ENCODE measurements at regions not wholly inside any gene's neighbourhood (a gene's known extent, or its start where the extent isn't known, plus 50 kb on each side); places are given as distances from the start of the nearest gene placed in this dataset.

GRCh38 chr20:7622399-7622961 lies 317.8 kb downstream of the HAO1 start:
- H2AFZ ChIP-seq (ENCODE audit: insufficient read depth, low read depth, low read length, poor library complexity, severe bottlenecking): no peak overlapping the region
- DNase-seq (no peak), ATAC-seq (ENCODE audit: low read depth) (no peak)
- H4K20me1 ChIP-seq (ENCODE audit: control insufficient read depth, insufficient read depth, low read length, poor library complexity, severe bottlenecking): no peaks in the 10 kb centered on the region
- H3K4me1 Mint-ChIP-seq: no peaks in the 10 kb centered on the region
- H3K27me3 ChIP-seq (replicated peaks in 1 of 4; ENCODE audit: control extremely low read depth in 1 of 4, control insufficient read depth in 3 of 4, insufficient read depth in 4 of 4, low read length in 3 of 4): no peaks in the 10 kb centered on the region
- CTCF ChIA-PET: no interaction called here
- no peak overlapping the region for H3K4me3 ChIP-seq (ENCODE audit: control extremely low read depth in 1 of 5, extremely low read depth in 1 of 5, insufficient read depth in 1 of 5, low read depth in 2 of 5, low read length in 4 of 5)
- H3K9me3 ChIP-seq (ENCODE audit: control extremely low read depth in 1 of 3, control insufficient read depth in 2 of 3, insufficient read depth in 1 of 3, low read length in 2 of 3): peaks cover 0 to 13% (median 0%) of the 10 kb centered on the region in 3 donors
- no peak overlapping the region for H3K4me2 ChIP-seq (replicated peaks; ENCODE audit: low read depth, low read length, poor library complexity, severe bottlenecking)
- no peak overlapping the region for H3K27ac ChIP-seq (ENCODE audit: low read length in 2 of 2)
- WGBS (ENCODE audit: insufficient coverage): 90% methylated on average over 27 of the region's 28 CpGs
- H3K4me3 Mint-ChIP-seq: no peak overlapping the region
- POLR2A ChIA-PET: no interaction called here
- H3K9me3 Mint-ChIP-seq (ENCODE audit: insufficient read depth): peaks cover 2% of the 10 kb centered on the region
- no peaks in the 10 kb centered on the region for H3K79me2 ChIP-seq (ENCODE audit: control insufficient read depth, insufficient read depth, low read length)
- H3K9ac ChIP-seq (ENCODE audit: low read length): no peak overlapping the region
- no peaks in the 10 kb centered on the region for H3K4me1 ChIP-seq (ENCODE audit: control insufficient read depth in 2 of 2, insufficient read depth in 2 of 2, low read length in 2 of 2)
- H3K27ac Mint-ChIP-seq: no peak overlapping the region
- H3K27me3 Mint-ChIP-seq: no peaks in the 10 kb centered on the region
- H3K36me3 ChIP-seq (replicated peaks in 1 of 2; ENCODE audit: control extremely low read depth in 1 of 2, control insufficient read depth in 1 of 2, extremely low read depth in 1 of 2, insufficient read depth in 2 of 2, low read length in 1 of 2): no peaks in the 10 kb centered on the region
- intact Hi-C loops (cut with micrococcal nuclease): no loop called here
- TF ChIP-seq EZH2 (IDR thresholded peaks at IDR 0.05; ENCODE audit: borderline replicate concordance, insufficient read depth, low read depth, low read length, poor library complexity, severe bottlenecking) (no peak), CTCF (IDR thresholded peaks at IDR 0.05) (no peak)

- Mint-ChIP-seq H3K4me3 (no peak overlapping the region), H3K4me1 (no peaks in the 10 kb centered on the region), H3K9me3 (ENCODE audit: insufficient read depth) (peaks cover 2% of the 10 kb centered on the region), H3K27me3 (no peaks in the 10 kb centered on the region), H3K27ac (no peak overlapping the region)
- H3K4me3 ChIP-seq (ENCODE audit: control extremely low read depth in 1 of 5, extremely low read depth in 1 of 5, insufficient read depth in 1 of 5, low read depth in 2 of 5, low read length in 4 of 5): no peak overlapping the region
- DNase-seq: no peak
- peaks cover 0 to 13% (median 0%) of the 10 kb centered on the region in 3 donors for H3K9me3 ChIP-seq (ENCODE audit: control extremely low read depth in 1 of 3, control insufficient read depth in 2 of 3, insufficient read depth in 1 of 3, low read length in 2 of 3)
- CTCF ChIA-PET: no interaction called here
- no peaks in the 10 kb centered on the region for H3K27me3 ChIP-seq (replicated peaks in 1 of 4; ENCODE audit: control extremely low read depth in 1 of 4, control insufficient read depth in 3 of 4, insufficient read depth in 4 of 4, low read length in 3 of 4)
- no peak overlapping the region for H3K4me2 ChIP-seq (replicated peaks; ENCODE audit: low read depth, low read length, poor library complexity, severe bottlenecking)
- no peaks in the 10 kb centered on the region for H3K36me3 ChIP-seq (replicated peaks in 1 of 2; ENCODE audit: control extremely low read depth in 1 of 2, control insufficient read depth in 1 of 2, extremely low read depth in 1 of 2, insufficient read depth in 2 of 2, low read length in 1 of 2)
- no peaks in the 10 kb centered on the region for H4K20me1 ChIP-seq (ENCODE audit: control insufficient read depth, insufficient read depth, low read length, poor library complexity, severe bottlenecking)
- no peaks in the 10 kb centered on the region for H3K4me1 ChIP-seq (ENCODE audit: control insufficient read depth in 2 of 2, insufficient read depth in 2 of 2, low read length in 2 of 2)
- intact Hi-C loops (cut with micrococcal nuclease): no loop called here
- H2AFZ ChIP-seq (ENCODE audit: insufficient read depth, low read depth, low read length, poor library complexity, severe bottlenecking): no peak overlapping the region
- ATAC-seq (ENCODE audit: low read depth): no peak
- no peak overlapping the region for H3K9ac ChIP-seq (ENCODE audit: low read length)
- no CpG with 5 or more reads among the region's 5 CpGs for WGBS (ENCODE audit: insufficient coverage)
- no peaks in the 10 kb centered on the region for H3K79me2 ChIP-seq (ENCODE audit: control insufficient read depth, insufficient read depth, low read length)
- H3K27ac ChIP-seq (ENCODE audit: low read length in 2 of 2): no peak overlapping the region
- POLR2A ChIA-PET: no interaction called here
- TF ChIP-seq CTCF (IDR thresholded peaks at IDR 0.05): no peak
- no peak for TF ChIP-seq EZH2 (IDR thresholded peaks at IDR 0.05; ENCODE audit: borderline replicate concordance, insufficient read depth, low read depth, low read length, poor library complexity, severe bottlenecking)
Observed at GRCh38 chr20:7624886-7625285, 315.4 kb downstream of the HAO1 start.

Data from B cell (primary cell).